ENCODE measurements at regions not wholly inside any gene's neighbourhood (a gene's known extent, or its start where the extent isn't known, plus 50 kb on each side); places are given as distances from the start of the nearest gene placed in this dataset.

GRCh38 chrX:63560601-63561218 is 209.6 kb upstream of the SPIN4 start (continued):
- TF ChIP-seq ZNF138 (CRISPR knock-in tag; conservative IDR thresholded peaks at IDR 0.05) (no peak), ATF6 (CRISPR knock-in tag; IDR thresholded peaks at IDR 0.05) (no peak), CREB1 (CRISPR knock-in tag; IDR thresholded peaks at IDR 0.05) (no peak), TEAD1 (CRISPR knock-in tag; IDR thresholded peaks at IDR 0.05) (0 out of 2 replicates have a peak, but pooled peaks have one; percentile 27), IRF1 (CRISPR knock-in tag; IDR thresholded peaks at IDR 0.05) (no peak), ZNF423 (CRISPR knock-in tag; IDR thresholded peaks at IDR 0.05) (no peak), ZNF396 (CRISPR knock-in tag; IDR thresholded peaks at IDR 0.05; ENCODE audit: borderline replicate concordance) (no peak), RORB (CRISPR knock-in tag; IDR thresholded peaks at IDR 0.05) (no peak), E2F1 (CRISPR knock-in tag; IDR thresholded peaks at IDR 0.05) (no peak), ATF3 (CRISPR knock-in tag; conservative IDR thresholded peaks at IDR 0.05) (no peak), ZNF512 (CRISPR knock-in tag; IDR thresholded peaks at IDR 0.05; ENCODE audit: borderline replicate concordance) (no peak), FOXK1 (CRISPR knock-in tag; IDR thresholded peaks at IDR 0.05) (peak; percentile 68), RELA (CRISPR knock-in tag; IDR thresholded peaks at IDR 0.05; ENCODE audit: borderline replicate concordance) (no peak), FOXJ3 (CRISPR knock-in tag; IDR thresholded peaks at IDR 0.05; ENCODE audit: borderline replicate concordance) (no peak), ZNF671 (CRISPR knock-in tag; IDR thresholded peaks at IDR 0.05) (no peak), ELF4 (CRISPR knock-in tag; IDR thresholded peaks at IDR 0.05; ENCODE audit: low read depth) (no peak), ZNF263 (CRISPR knock-in tag; IDR thresholded peaks at IDR 0.05; ENCODE audit: low read depth) (no peak), ETV6 (CRISPR knock-in tag; IDR thresholded peaks at IDR 0.05) (0 out of 2 replicates have a peak, but pooled peaks have one; percentile 39), STAT6 (CRISPR knock-in tag; conservative IDR thresholded peaks at IDR 0.05; ENCODE audit: low read depth) (no peak), ATF1 (CRISPR knock-in tag; IDR thresholded peaks at IDR 0.05) (no peak), ZNF281 (CRISPR knock-in tag; IDR thresholded peaks at IDR 0.05) (no peak), ZNF425 (CRISPR knock-in tag; conservative IDR thresholded peaks at IDR 0.05) (no peak), SOX15 (CRISPR knock-in tag; IDR thresholded peaks at IDR 0.05) (no peak), ZNF219 (CRISPR knock-in tag; IDR thresholded peaks at IDR 0.05; ENCODE audit: borderline replicate concordance) (no peak), USF2 (CRISPR knock-in tag; IDR thresholded peaks at IDR 0.05) (peak; percentile 92)

All from WTC11 (cell line).